A549 (cell line): ENCODE measurements at regions not wholly inside any gene's neighbourhood (a gene's known extent, or its start where the extent isn't known, plus 50 kb on each side); places are given as distances from the start of the nearest gene placed in this dataset.

Source experiments
- ATAC-seq, 2 experiments: fragments of 200-7000 bp in 1 of 2; fragments of >200 bp in 1 of 2; cut with Nextera tagmentation in 1 of 2; cut with Tn5 transposase in 1 of 2; 3 replicates each; pipeline versions ENCODE4 v1.8.0 to v1.9.1; 2018 to 2020; ENCODE audit warnings: mild to moderate bottlenecking in 1 of 2, moderate library complexity in 1 of 2
- CTCF ChIA-PET: fragments of 300-600 bp; sonication (Branson Sonifier 250); formaldehyde crosslinking; extraction: SDS; loops from one replicate; lab custom pipeline; 2021; ENCODE audit warnings: antibody characterized with exemption, inconsistent platforms; lab: Yijun Ruan, JAX
- POLR2A ChIA-PET: fragments of 350-600 bp; formaldehyde crosslinking; extraction: SDS; loops from one replicate; lab custom pipeline; 2021; ENCODE audit warnings: antibody characterized with exemption, inconsistent platforms; lab: Yijun Ruan, JAX
- DNase-seq, 2 experiments: peaks; one replicate each; pipeline versions ENCODE4 v3.0.0 to v3.0.0-alpha.2; 2011 to 2016; ENCODE audit warnings: low read depth in 1 of 2, low spot score in 1 of 2
- FAIRE-seq: peaks from 2 replicates; lab custom pipeline; 2011; peaks lifted over from hg19 to GRCh38; lab: Jason Lieb, UNC
- H3K27ac ChIP-seq, 2 experiments: fragments of >200 bp; sonication (Bioruptor Twin); formaldehyde crosslinking; 3 replicates each; pipeline ENCODE4 v1.5.1; 2016 to 2017
- H3K4me1 ChIP-seq: fragments of >200 bp; sonication (Bioruptor Twin); formaldehyde crosslinking; 3 replicates; pipeline ENCODE4 v1.6.1; 2016
- H3K4me2 ChIP-seq: fragments of >200 bp; sonication (Bioruptor Twin); formaldehyde crosslinking; 3 replicates; pipeline ENCODE4 v1.6.1; 2016
- H3K4me3 ChIP-seq: fragments of >200 bp; sonication (Bioruptor Twin); formaldehyde crosslinking; 3 replicates; pipeline ENCODE4 v1.5.1; 2016
- H3K9me3 ChIP-seq: fragments of >200 bp; sonication (Bioruptor Twin); formaldehyde crosslinking; 3 replicates; pipeline ENCODE4 v1.6.1; 2016
- CBX2 ChIP-seq: fragments of 200-600 bp; sonication (generic); IDR thresholded peaks from 2 replicates; pipeline ENCODE4 v1.6.1; 2016; ENCODE audit warnings: low read depth, mild to moderate bottlenecking, borderline replicate concordance
- CEBPB ChIP-seq, 2 experiments: fragments of >200 bp in 1 of 2; sonication (Bioruptor Twin) in 1 of 2; formaldehyde crosslinking in 1 of 2; IDR thresholded peaks; 2 replicates each; pipeline ENCODE4 v1.6.1; 2012 to 2016
- CHD4 ChIP-seq: fragments of 200-600 bp; sonication (generic); IDR thresholded peaks from 2 replicates; pipeline ENCODE4 v1.6.1; 2016; ENCODE audit warnings: antibody characterized with exemption, mild to moderate bottlenecking, borderline replicate concordance
- EHMT2 ChIP-seq: fragments of 200-600 bp; sonication (generic); IDR thresholded peaks from 2 replicates; pipeline ENCODE4 v1.6.1; 2016; ENCODE audit warnings: antibody characterized with exemption, low read depth, mild to moderate bottlenecking, moderate library complexity
- EP300 ChIP-seq, 2 experiments: fragments of >200 bp; sonication (Bioruptor Twin); formaldehyde crosslinking; IDR thresholded peaks; 2 replicates in 1 of 2; 3 replicates in 1 of 2; pipeline ENCODE4 v1.6.1; 2016 to 2017
- ESRRA ChIP-seq: fragments of 150-350 bp; IDR thresholded peaks from 2 replicates; pipeline ENCODE4 v1.6.1; 2014; ENCODE audit warnings: mild to moderate bottlenecking, low read length, borderline replicate concordance
- FOSL2 ChIP-seq, 2 experiments: fragments of 450-650 bp in 1 of 2; fragments of >200 bp in 1 of 2; sonication (Bioruptor Twin) in 1 of 2; formaldehyde crosslinking; IDR thresholded peaks; 2 replicates each; pipeline versions ENCODE4 v1.5.0 to v1.6.1; 2016 to 2020; ENCODE audit warnings: mild to moderate bottlenecking in 1 of 2, moderate library complexity in 1 of 2
- HEYL ChIP-seq: fragments of 250-450 bp; sonication (Bioruptor Pico); IDR thresholded peaks from 2 replicates; pipeline ENCODE4 v1.8.0; 2021; ENCODE audit warnings: mild to moderate bottlenecking, moderate library complexity
- HOXB13 ChIP-seq: fragments of 250-450 bp; sonication (Bioruptor Pico); IDR thresholded peaks from 2 replicates; pipeline ENCODE4 v1.5.0; 2020; ENCODE audit warnings: low read depth, mild to moderate bottlenecking, moderate library complexity
- JUN ChIP-seq, 2 experiments: fragments of >200 bp; sonication (Bioruptor Twin); formaldehyde crosslinking; IDR thresholded peaks; 2 replicates in 1 of 2; 3 replicates in 1 of 2; pipeline ENCODE4 v1.6.1; 2016 to 2017
- MAFK ChIP-seq: fragments of 450-650 bp; IDR thresholded peaks from 2 replicates; pipeline ENCODE4 v1.6.1; 2014; ENCODE audit not compliant: partially characterized antibody
- NPAS2 ChIP-seq: fragments of 250-450 bp; sonication (Bioruptor Pico); IDR thresholded peaks from 2 replicates; pipeline ENCODE4 v1.8.0; 2022; ENCODE audit warnings: mild to moderate bottlenecking, moderate library complexity, borderline replicate concordance
- POLR2A ChIP-seq: IDR thresholded peaks from 2 replicates; pipeline ENCODE4 v1.6.1; 2012; ENCODE audit warnings: mild to moderate bottlenecking, low read length
- POLR2AphosphoS2 ChIP-seq: conservative IDR thresholded peaks from 2 replicates; pipeline ENCODE4 v1.6.1; 2012; ENCODE audit warnings: low read length, improper control_type of control experiment, inconsistent platforms
- RCOR1 ChIP-seq: fragments of 150-350 bp; IDR thresholded peaks from 2 replicates; pipeline ENCODE4 v1.6.1; 2014; ENCODE audit warnings: antibody characterized with exemption, low read length, low read depth
- SMC3 ChIP-seq: fragments of >200 bp; sonication (Bioruptor Twin); formaldehyde crosslinking; IDR thresholded peaks from 3 replicates; pipeline ENCODE4 v1.6.1; 2018; ENCODE audit warnings: inconsistent platforms
- SREBF2 ChIP-seq: fragments of 450-650 bp; IDR thresholded peaks from 2 replicates; pipeline ENCODE4 v1.6.1; 2014; ENCODE audit warnings: mild to moderate bottlenecking, moderate library complexity
- ZFP36 ChIP-seq: fragments of 450-650 bp; IDR thresholded peaks from 2 replicates; pipeline ENCODE4 v1.6.1; 2014; ENCODE audit warnings: borderline replicate concordance; ENCODE audit not compliant: partially characterized antibody
- ZSCAN20 ChIP-seq: fragments of 250-450 bp; sonication (Bioruptor Pico); IDR thresholded peaks from 2 replicates; pipeline ENCODE4 v1.8.0; 2022; ENCODE audit warnings: mild to moderate bottlenecking, moderate library complexity
- WGBS: methylation state at CpG from one replicate; pipeline ENCODE4 v1.1.6; 2017; ENCODE audit errors: missing lambda C conversion rate; 5-methylcytosine and 5-hydroxymethylcytosine counted together
- TF ChIP-seq, protein P1 (sequence below): fragments of 200-600 bp; sonication (generic); IDR thresholded peaks from 2 replicates; pipeline ENCODE4 v1.6.1; 2016; ENCODE audit warnings: antibody characterized with exemption, mild to moderate bottlenecking, moderate library complexity
- TF ChIP-seq, protein P2 (sequence below): fragments of >200 bp; sonication (Bioruptor Twin); formaldehyde crosslinking; IDR thresholded peaks from 2 replicates; pipeline ENCODE4 v1.6.1; 2016
- TF ChIP-seq, protein P3 (sequence below): IDR thresholded peaks from 2 replicates; pipeline ENCODE4 v1.6.1; 2012; ENCODE audit warnings: low read depth, borderline replicate concordance
- TF ChIP-seq, protein P4 (sequence below): fragments of 250-450 bp; sonication (Bioruptor Pico); IDR thresholded peaks from 2 replicates; pipeline ENCODE4 v1.5.0; 2020; ENCODE audit warnings: low read depth, mild to moderate bottlenecking, moderate library complexity

DNA sequence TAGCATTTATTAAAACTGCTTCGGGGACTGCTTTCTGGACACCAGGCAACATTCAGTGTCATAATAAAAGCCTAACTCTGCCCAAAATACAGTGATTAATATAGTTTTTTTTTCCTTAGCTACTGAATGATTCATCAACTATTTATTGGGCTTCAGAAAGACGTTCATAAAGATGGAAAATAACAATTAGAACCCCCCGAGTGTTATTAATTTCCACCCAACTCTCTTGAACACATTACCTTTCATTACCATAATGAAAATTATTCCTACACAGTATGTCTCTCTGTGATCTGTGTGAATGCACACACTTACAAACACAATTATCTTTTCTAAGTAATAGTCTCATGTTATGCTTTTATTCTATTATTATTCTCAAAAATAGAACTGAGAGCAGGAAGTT is 473.0 kb downstream of the ADAMTS20 start (continued):
- TF ChIP-seq, protein P1, sequence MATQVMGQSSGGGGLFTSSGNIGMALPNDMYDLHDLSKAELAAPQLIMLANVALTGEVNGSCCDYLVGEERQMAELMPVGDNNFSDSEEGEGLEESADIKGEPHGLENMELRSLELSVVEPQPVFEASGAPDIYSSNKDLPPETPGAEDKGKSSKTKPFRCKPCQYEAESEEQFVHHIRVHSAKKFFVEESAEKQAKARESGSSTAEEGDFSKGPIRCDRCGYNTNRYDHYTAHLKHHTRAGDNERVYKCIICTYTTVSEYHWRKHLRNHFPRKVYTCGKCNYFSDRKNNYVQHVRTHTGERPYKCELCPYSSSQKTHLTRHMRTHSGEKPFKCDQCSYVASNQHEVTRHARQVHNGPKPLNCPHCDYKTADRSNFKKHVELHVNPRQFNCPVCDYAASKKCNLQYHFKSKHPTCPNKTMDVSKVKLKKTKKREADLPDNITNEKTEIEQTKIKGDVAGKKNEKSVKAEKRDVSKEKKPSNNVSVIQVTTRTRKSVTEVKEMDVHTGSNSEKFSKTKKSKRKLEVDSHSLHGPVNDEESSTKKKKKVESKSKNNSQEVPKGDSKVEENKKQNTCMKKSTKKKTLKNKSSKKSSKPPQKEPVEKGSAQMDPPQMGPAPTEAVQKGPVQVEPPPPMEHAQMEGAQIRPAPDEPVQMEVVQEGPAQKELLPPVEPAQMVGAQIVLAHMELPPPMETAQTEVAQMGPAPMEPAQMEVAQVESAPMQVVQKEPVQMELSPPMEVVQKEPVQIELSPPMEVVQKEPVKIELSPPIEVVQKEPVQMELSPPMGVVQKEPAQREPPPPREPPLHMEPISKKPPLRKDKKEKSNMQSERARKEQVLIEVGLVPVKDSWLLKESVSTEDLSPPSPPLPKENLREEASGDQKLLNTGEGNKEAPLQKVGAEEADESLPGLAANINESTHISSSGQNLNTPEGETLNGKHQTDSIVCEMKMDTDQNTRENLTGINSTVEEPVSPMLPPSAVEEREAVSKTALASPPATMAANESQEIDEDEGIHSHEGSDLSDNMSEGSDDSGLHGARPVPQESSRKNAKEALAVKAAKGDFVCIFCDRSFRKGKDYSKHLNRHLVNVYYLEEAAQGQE = no peak
- TF ChIP-seq SMC3 = no peak
- TF ChIP-seq, protein P2, sequence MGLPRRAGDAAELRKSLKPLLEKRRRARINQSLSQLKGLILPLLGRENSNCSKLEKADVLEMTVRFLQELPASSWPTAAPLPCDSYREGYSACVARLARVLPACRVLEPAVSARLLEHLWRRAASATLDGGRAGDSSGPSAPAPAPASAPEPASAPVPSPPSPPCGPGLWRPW = no peak
- TF ChIP-seq, all 56 proteins: peak for 0

DNA sequence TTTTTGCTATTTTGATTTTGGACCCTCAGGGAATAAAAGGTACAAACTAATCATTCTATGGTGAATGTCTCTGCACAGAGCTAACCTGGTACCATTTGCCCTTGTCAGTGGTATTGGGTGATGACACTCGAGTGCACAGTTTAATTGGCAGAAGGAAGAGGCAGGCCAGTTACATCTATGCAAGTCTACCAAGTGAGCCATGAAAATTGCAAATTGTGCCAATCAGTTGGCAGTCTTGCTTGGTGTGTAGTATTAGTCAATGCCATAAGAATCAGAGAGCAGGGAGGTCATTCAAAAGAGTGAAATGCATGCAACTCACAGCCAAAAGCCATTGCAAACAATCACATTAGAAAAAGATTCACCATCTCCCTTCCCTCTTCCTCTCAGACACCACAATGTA is 479.6 kb downstream of the ADAMTS20 start:
- no peak overlapping the region for H3K27ac ChIP-seq
- 10% methylated on average over 1 of the region's 1 CpG for WGBS
- ATAC-seq (no peak), DNase-seq (no peak), FAIRE-seq (no peak)
- no peak overlapping the region for H3K4me3 ChIP-seq
- no peak overlapping the region for H3K4me2 ChIP-seq
- CTCF ChIA-PET = no interaction called here
- H3K4me1 ChIP-seq = no peaks in the 10 kb centered on the region
- POLR2A ChIA-PET = no interaction called here
- no peaks in the 10 kb centered on the region for H3K9me3 ChIP-seq
- no peak for TF ChIP-seq EHMT2
- TF ChIP-seq JUN (IDR thresholded peaks at IDR 0.05) = no peak
- no peak for TF ChIP-seq SREBF2
- TF ChIP-seq FOSL2 (IDR thresholded peaks at IDR 0.05) = no peak
- no peak for TF ChIP-seq FOSL2 (CRISPR knock-in tag; IDR thresholded peaks at IDR 0.05)

DNA sequence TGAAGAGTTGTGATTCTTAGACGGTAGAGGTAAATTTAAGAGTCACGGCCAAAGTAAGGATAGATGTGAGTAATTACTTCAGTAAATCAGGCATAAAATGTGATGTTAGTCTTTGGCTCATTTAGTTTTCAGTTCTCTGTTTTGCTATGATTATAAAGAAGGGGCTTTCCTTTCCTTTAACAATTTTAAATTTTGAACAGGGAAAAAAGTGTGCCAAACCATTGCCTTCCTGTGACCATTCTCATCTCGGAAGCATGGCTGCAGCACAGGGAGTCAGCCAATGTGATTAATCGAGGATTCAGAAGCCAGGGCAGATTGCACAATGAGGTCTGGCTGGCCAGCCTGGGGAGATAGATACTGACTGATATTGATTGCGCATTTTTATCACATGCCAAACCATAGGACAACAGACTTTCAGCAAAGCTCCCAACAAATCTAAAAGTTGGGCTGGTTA is 480.2 kb upstream of the PRICKLE1 start:
- ATAC-seq (no peak), DNase-seq (no peak), FAIRE-seq (no peak)
- H3K4me1 ChIP-seq = no peaks in the 10 kb centered on the region
- no peaks in the 10 kb centered on the region for H3K9me3 ChIP-seq
- TF ChIP-seq CEBPB (IDR thresholded peaks at IDR 0.05) (peak; percentile 16 to 28; a peak in 1 of 4 replicates), POLR2A (no peak)
- no peak overlapping the region; the same call in 2 of the 3 replicates for H3K4me2 ChIP-seq
- ChIA-PET POLR2A (no interaction called here), CTCF (no interaction called here)
- H3K27ac ChIP-seq = no peak overlapping the region
- H3K4me3 ChIP-seq = no peak overlapping the region
- WGBS = 41% methylated on average over 5 of the region's 5 CpGs

DNA sequence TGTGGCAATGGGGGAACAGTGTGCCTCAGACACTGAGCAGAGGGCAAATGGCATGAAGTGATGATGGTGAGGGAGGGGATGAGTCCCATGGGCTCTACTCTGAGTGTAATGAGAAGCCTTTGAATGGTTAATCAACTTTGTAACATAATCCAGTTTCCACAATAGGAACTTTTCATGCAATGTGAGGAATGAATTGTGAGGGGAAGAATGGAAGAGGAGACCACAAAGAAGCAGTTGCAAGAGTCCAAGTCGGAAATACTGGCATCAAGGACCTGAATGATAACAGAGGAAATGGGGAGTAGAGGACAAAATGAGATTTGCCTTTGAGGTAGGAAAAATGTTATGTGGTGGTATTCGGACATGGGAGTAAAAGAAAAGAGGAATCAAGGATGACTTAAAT is 476.9 kb upstream of the PRICKLE1 start:
- no peaks in the 10 kb centered on the region for H3K9me3 ChIP-seq
- FAIRE-seq = no peak
- POLR2A ChIA-PET = no interaction called here
- H3K27ac ChIP-seq = no peak overlapping the region
- H3K4me1 ChIP-seq = no peaks in the 10 kb centered on the region
- no peak for DNase-seq
- TF ChIP-seq, protein P3, sequence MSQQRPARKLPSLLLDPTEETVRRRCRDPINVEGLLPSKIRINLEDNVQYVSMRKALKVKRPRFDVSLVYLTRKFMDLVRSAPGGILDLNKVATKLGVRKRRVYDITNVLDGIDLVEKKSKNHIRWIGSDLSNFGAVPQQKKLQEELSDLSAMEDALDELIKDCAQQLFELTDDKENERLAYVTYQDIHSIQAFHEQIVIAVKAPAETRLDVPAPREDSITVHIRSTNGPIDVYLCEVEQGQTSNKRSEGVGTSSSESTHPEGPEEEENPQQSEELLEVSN = no peak
- TF ChIP-seq EP300 (IDR thresholded peaks at IDR 0.05) = no peak
- TF ChIP-seq POLR2AphosphoS2 = no peak
- TF ChIP-seq, protein P4, sequence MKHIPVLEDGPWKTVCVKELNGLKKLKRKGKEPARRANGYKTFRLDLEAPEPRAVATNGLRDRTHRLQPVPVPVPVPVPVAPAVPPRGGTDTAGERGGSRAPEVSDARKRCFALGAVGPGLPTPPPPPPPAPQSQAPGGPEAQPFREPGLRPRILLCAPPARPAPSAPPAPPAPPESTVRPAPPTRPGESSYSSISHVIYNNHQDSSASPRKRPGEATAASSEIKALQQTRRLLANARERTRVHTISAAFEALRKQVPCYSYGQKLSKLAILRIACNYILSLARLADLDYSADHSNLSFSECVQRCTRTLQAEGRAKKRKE (CRISPR knock-in tag) = no peak
- no peak for TF ChIP-seq NPAS2 (CRISPR knock-in tag)
- TF ChIP-seq CHD4 = no peak
- no peak for TF ChIP-seq MAFK
- no peak for TF ChIP-seq HEYL (CRISPR knock-in tag)
- no peak for TF ChIP-seq JUN (IDR thresholded peaks at IDR 0.05)
- TF ChIP-seq RCOR1 = no peak
- no peak for TF ChIP-seq ZFP36
- no peak for TF ChIP-seq ZSCAN20
- TF ChIP-seq CBX2 = no peak
- no peak for TF ChIP-seq HOXB13 (CRISPR knock-in tag)
- TF ChIP-seq ESRRA = no peak
- TF ChIP-seq, all 56 proteins: peak for 0
- ATAC-seq = no peak
- Histone ChIP-seq H3K4me2 (no peak overlapping the region), H3K4me3 (no peak overlapping the region)
- 15% methylated on average over 2 of the region's 2 CpGs for WGBS
- CTCF ChIA-PET = no interaction called here
